ENCODE measurements at regions not wholly inside any gene's neighbourhood (a gene's known extent, or its start where the extent isn't known, plus 50 kb on each side); places are given as distances from the start of the nearest gene placed in this dataset.
A peak's percentile ranks its signal among the peaks of the same experiment; 100 is the strongest.

GRCh38 chr6:113694278-113695077 is 162.7 kb upstream of the MARCKS start:
- TF ChIP-seq CTCF (conservative IDR thresholded peaks at IDR 0.05; ENCODE audit: low read depth, low read length), result no peak
- no peak for DNase-seq (ENCODE audit: low read depth)
- H3K4me3 ChIP-seq (ENCODE audit: low read length), result no peak overlapping the region

GRCh38 chr6:113695516-113695915 is 161.6 kb upstream of the MARCKS start:
- no peak for TF ChIP-seq CTCF (conservative IDR thresholded peaks at IDR 0.05; ENCODE audit: low read depth, low read length)
- no peak overlapping the region for H3K4me3 ChIP-seq (ENCODE audit: low read length)
- DNase-seq (ENCODE audit: low read depth), result peak; percentile 35

- TF ChIP-seq CTCF (conservative IDR thresholded peaks at IDR 0.05; ENCODE audit: low read depth, low read length), result no peak
- H3K4me3 ChIP-seq (ENCODE audit: low read length), result no peak overlapping the region
- no peak for DNase-seq (ENCODE audit: low read depth)
Measured at GRCh38 chr6:113696960-113697359, 160.2 kb upstream of the MARCKS start.

- DNase-seq (ENCODE audit: low read depth), result peak; percentile 46
- TF ChIP-seq CTCF (conservative IDR thresholded peaks at IDR 0.05; ENCODE audit: low read depth, low read length), result no peak
- no peak overlapping the region for H3K4me3 ChIP-seq (ENCODE audit: low read length)
Measured at GRCh38 chr6:113697632-113698410, 159.3 kb upstream of the MARCKS start.

- no peak for TF ChIP-seq CTCF (conservative IDR thresholded peaks at IDR 0.05; ENCODE audit: low read depth, low read length)
- no peak overlapping the region for H3K4me3 ChIP-seq (ENCODE audit: low read length)
- no peak for DNase-seq (ENCODE audit: low read depth)
Measured at GRCh38 chr6:113699239-113699638, 157.9 kb upstream of the MARCKS start.

- DNase-seq (ENCODE audit: low read depth), result no peak
- TF ChIP-seq CTCF (conservative IDR thresholded peaks at IDR 0.05; ENCODE audit: low read depth, low read length), result no peak
- H3K4me3 ChIP-seq (ENCODE audit: low read length), result no peak overlapping the region
Measured at GRCh38 chr6:113701552-113702254, 155.4 kb upstream of the MARCKS start.

Data from retinal pigment epithelial cell (primary cell).